Neuronal stem cell (in vitro differentiated cells): ENCODE measurements at regions not wholly inside any gene's neighbourhood (a gene's known extent, or its start where the extent isn't known, plus 50 kb on each side); places are given as distances from the start of the nearest gene placed in this dataset.

Experiments used
- DNase-seq: peaks from one replicate; pipeline ENCODE4 v3.0.0-alpha.2; 2013; ENCODE audit warnings: low spot score
- H2AFZ ChIP-seq: one replicate; pipeline ENCODE4 v1.6.1; 2013; ENCODE audit warnings: mild to moderate bottlenecking, low read length, inconsistent platforms
- H2AK5ac ChIP-seq: 2 replicates; pipeline ENCODE4 v1.6.1; 2013; ENCODE audit warnings: low read depth, mild to moderate bottlenecking, inconsistent platforms, low read length, moderate library complexity, mixed read lengths
- H2BK120ac ChIP-seq: 2 replicates; pipeline ENCODE4 v1.6.1; 2013; ENCODE audit warnings: low read depth, mild to moderate bottlenecking, inconsistent platforms, low read length, moderate library complexity, mixed read lengths
- H2BK12ac ChIP-seq: one replicate; pipeline ENCODE4 v1.6.1; 2013; ENCODE audit warnings: low read length, inconsistent platforms
- H2BK15ac ChIP-seq: 2 replicates; pipeline ENCODE4 v1.6.1; 2013; ENCODE audit warnings: mild to moderate bottlenecking, low read length, inconsistent platforms, mixed read lengths
- H2BK5ac ChIP-seq: one replicate; pipeline ENCODE4 v1.6.1; 2013; ENCODE audit warnings: inconsistent platforms, mild to moderate bottlenecking, low read length, moderate library complexity
- H3K14ac ChIP-seq: one replicate; pipeline ENCODE4 v1.6.1; 2013; ENCODE audit warnings: low read length, inconsistent platforms
- H3K18ac ChIP-seq: 2 replicates; pipeline ENCODE4 v1.6.1; 2013; ENCODE audit warnings: low read length, inconsistent platforms
- H3K23ac ChIP-seq: 2 replicates; pipeline ENCODE4 v1.6.1; 2013; ENCODE audit warnings: low read depth, mild to moderate bottlenecking, mixed read lengths, low read length, inconsistent platforms; ENCODE audit not compliant: poor library complexity
- H3K27ac ChIP-seq: replicated peaks from 3 replicates; pipeline ENCODE4 v1.5.1; 2013; ENCODE audit warnings: low read length, inconsistent platforms
- H3K27me3 ChIP-seq, 3 experiments: 2 replicates each; pipeline ENCODE4 v1.6.1; 2013; ENCODE audit warnings: low read length in 3 of 3, mild to moderate bottlenecking in 2 of 3, inconsistent platforms in 1 of 3, low read depth in 1 of 3, mixed read lengths in 1 of 3, moderate library complexity in 1 of 3; ENCODE audit not compliant: control insufficient read depth in 3 of 3, insufficient read depth in 3 of 3
- H3K36me3 ChIP-seq, 2 donors: replicated peaks in 1 of 2; 2 replicates each; pipeline ENCODE4 v1.6.1; 2013; ENCODE audit warnings: low read length in 2 of 2; ENCODE audit not compliant: control insufficient read depth in 2 of 2, insufficient read depth in 2 of 2
- H3K4ac ChIP-seq: 2 replicates; pipeline ENCODE4 v1.6.1; 2013; ENCODE audit warnings: inconsistent platforms, mild to moderate bottlenecking, low read length, moderate library complexity
- H3K4me1 ChIP-seq, 2 donors: 1 replicate in 1 of 2; 2 replicates in 1 of 2; pipeline ENCODE4 v1.6.1; 2013; ENCODE audit warnings: low read length in 2 of 2, low read depth in 1 of 2; ENCODE audit not compliant: control insufficient read depth in 2 of 2, insufficient read depth in 1 of 2
- H3K4me2 ChIP-seq: one replicate; pipeline ENCODE4 v1.6.1; 2013; ENCODE audit warnings: mild to moderate bottlenecking, low read length, inconsistent platforms; ENCODE audit not compliant: insufficient read depth, poor library complexity, severe bottlenecking
- H3K4me3 ChIP-seq, 2 donors: 2 replicates each; pipeline ENCODE4 v1.5.1; 2013; ENCODE audit warnings: low read length in 2 of 2, mild to moderate bottlenecking in 2 of 2, inconsistent platforms in 1 of 2, moderate library complexity in 1 of 2
- H3K79me1 ChIP-seq: one replicate; pipeline ENCODE4 v1.6.1; 2013; ENCODE audit warnings: low read depth, mild to moderate bottlenecking, inconsistent platforms, low read length, moderate library complexity
- H3K9ac ChIP-seq: one replicate; pipeline ENCODE4 v1.6.1; 2013; ENCODE audit warnings: mild to moderate bottlenecking, low read depth, low read length, inconsistent platforms; ENCODE audit not compliant: poor library complexity
- H3K9me3 ChIP-seq, 2 donors: replicated peaks in 1 of 2; 2 replicates each; pipeline versions ENCODE3 to v1.6.1; 2013; ENCODE audit warnings: low read length in 2 of 2, mild to moderate bottlenecking in 2 of 2, inconsistent platforms in 1 of 2, low read depth in 1 of 2, mixed read lengths in 1 of 2, moderate library complexity in 1 of 2; ENCODE audit not compliant: control insufficient read depth in 2 of 2, insufficient read depth in 1 of 2
- H4K8ac ChIP-seq: one replicate; pipeline ENCODE4 v1.6.1; 2013; ENCODE audit warnings: low read depth, mild to moderate bottlenecking, inconsistent platforms, low read length, moderate library complexity
- H4K91ac ChIP-seq: one replicate; pipeline ENCODE4 v1.6.1; 2013; ENCODE audit warnings: low read length, low read depth, mild to moderate bottlenecking, inconsistent platforms; ENCODE audit not compliant: poor library complexity
- WGBS, 2 donors: extraction: QIAGEN DNeasy Blood & Tissue Kit; methylation state at CpG; one replicate each; pipeline ENCODE4 v1.1.7; 2013; ENCODE audit warnings: missing lambda C conversion rate in 2 of 2, mixed read lengths in 1 of 2; ENCODE audit not compliant: insufficient read length in 2 of 2, insufficient replicate concordance in 1 of 2; ENCODE audit errors: extremely low coverage in 2 of 2; 5-methylcytosine and 5-hydroxymethylcytosine counted together

DNA sequence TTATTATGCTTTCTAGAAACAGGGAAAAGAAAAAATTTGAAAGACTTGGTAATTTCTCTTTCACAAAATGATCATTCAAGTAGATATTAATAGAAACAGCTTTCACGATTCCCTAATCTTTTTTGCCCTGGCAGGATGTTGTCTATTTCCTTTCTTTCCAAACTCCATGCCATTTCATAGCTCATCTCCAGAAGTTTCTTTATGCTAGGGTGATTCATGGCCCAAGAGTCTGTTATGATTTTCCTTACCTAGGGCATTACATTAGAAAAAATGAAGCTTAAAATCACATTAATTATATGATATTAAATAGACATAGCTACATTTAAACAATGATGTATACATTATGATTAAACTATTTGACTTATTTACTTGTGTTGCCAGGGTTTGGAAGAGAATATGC lies 762.1 kb downstream of the LTN1 start:
- H3K18ac ChIP-seq = no peak overlapping the region
- H3K36me3 ChIP-seq = no peaks in the 10 kb centered on the region
- no CpG with 5 or more reads among the region's 1 CpG for WGBS, 2 donors
- no peaks in the 10 kb centered on the region for H3K9me3 ChIP-seq
- no peak overlapping the region for H3K4ac ChIP-seq
- H2BK12ac ChIP-seq = no peak overlapping the region
- no peak overlapping the region for H3K9ac ChIP-seq
- H4K91ac ChIP-seq = no peak overlapping the region
- no peak overlapping the region for H2AK5ac ChIP-seq
- H2AFZ ChIP-seq = no peak overlapping the region
- H3K27ac ChIP-seq = no peak overlapping the region
- no peak overlapping the region for H3K14ac ChIP-seq
- H3K79me1 ChIP-seq = no peaks in the 10 kb centered on the region
- no peak overlapping the region for H4K8ac ChIP-seq
- no peak overlapping the region for H3K4me3 ChIP-seq
- H3K4me1 ChIP-seq = no peaks in the 10 kb centered on the region
- DNase-seq = no peak
- no peak overlapping the region for H3K23ac ChIP-seq
- H2BK15ac ChIP-seq = no peak overlapping the region
- no peaks in the 10 kb centered on the region for H3K27me3 ChIP-seq
- no peak overlapping the region for H2BK120ac ChIP-seq
- no peak overlapping the region for H2BK5ac ChIP-seq
- H3K4me2 ChIP-seq = no peak overlapping the region

DNA sequence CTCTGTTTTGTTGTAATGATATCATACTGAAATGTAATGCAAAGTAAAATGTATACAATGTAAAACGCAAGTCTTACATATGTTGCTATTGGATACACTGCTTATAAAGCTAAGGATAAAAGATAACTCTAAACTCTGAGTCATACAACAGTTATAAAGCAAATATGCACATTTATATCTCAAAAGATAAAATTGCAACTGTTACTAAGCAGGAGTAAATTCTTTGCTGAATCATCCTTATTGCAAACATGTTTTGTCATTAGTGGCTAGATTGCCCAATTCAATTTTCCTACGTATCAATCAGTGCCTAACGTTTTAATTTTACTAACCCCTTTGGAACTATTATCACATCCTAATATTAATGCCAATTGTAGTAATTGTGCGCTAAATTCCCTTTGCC lies 762.9 kb downstream of the LTN1 start:
- no peak overlapping the region for H2AFZ ChIP-seq
- H2BK5ac ChIP-seq = no peak overlapping the region
- H3K79me1 ChIP-seq = no peaks in the 10 kb centered on the region
- no peak overlapping the region for H3K4me3 ChIP-seq
- no peak overlapping the region for H3K27ac ChIP-seq
- H3K9me3 ChIP-seq = no peaks in the 10 kb centered on the region
- no peak overlapping the region for H2AK5ac ChIP-seq
- H3K23ac ChIP-seq = no peak overlapping the region
- no peak overlapping the region for H3K9ac ChIP-seq
- H3K18ac ChIP-seq = no peak overlapping the region
- no peak overlapping the region for H3K14ac ChIP-seq
- H3K4me2 ChIP-seq = no peak overlapping the region
- H3K4ac ChIP-seq = no peak overlapping the region
- no peak overlapping the region for H2BK12ac ChIP-seq
- no peak overlapping the region for H2BK15ac ChIP-seq
- H3K4me1 ChIP-seq = no peaks in the 10 kb centered on the region
- WGBS, 2 donors = no CpG with 5 or more reads among the region's 4 CpGs
- no peak overlapping the region for H4K91ac ChIP-seq
- no peak for DNase-seq
- no peak overlapping the region for H4K8ac ChIP-seq
- H2BK120ac ChIP-seq = no peak overlapping the region
- H3K36me3 ChIP-seq = no peaks in the 10 kb centered on the region
- H3K27me3 ChIP-seq = no peaks in the 10 kb centered on the region

DNA sequence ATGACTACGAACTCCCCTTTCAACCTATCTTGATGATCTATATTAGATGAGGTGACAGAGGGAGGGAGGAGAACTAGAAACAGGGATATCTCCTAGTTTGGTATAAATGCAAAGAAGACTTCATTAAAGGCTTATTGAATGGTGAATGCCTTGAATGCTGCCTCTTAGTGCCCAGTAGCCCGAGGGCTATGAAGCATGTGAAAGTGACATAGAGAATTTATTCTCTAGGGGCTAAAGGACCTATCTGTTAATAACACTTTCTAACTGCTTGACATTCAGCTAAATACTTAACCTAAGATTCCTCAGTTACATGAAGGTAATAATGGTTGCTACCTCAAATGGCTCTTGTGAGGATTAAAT lies 764.1 kb downstream of the LTN1 start:
- no peak overlapping the region for H4K8ac ChIP-seq
- H3K18ac ChIP-seq = no peak overlapping the region
- no peaks in the 10 kb centered on the region for H3K36me3 ChIP-seq
- no peak overlapping the region for H2BK5ac ChIP-seq
- H4K91ac ChIP-seq = no peak overlapping the region
- H3K23ac ChIP-seq = no peak overlapping the region
- no peaks in the 10 kb centered on the region for H3K79me1 ChIP-seq
- no peak overlapping the region for H3K27ac ChIP-seq
- no peak overlapping the region for H3K4me2 ChIP-seq
- no peak overlapping the region for H2BK12ac ChIP-seq
- no peak for DNase-seq
- H3K4me3 ChIP-seq = no peak overlapping the region
- H2BK120ac ChIP-seq = no peak overlapping the region
- H3K14ac ChIP-seq = no peak overlapping the region
- H3K4me1 ChIP-seq = no peaks in the 10 kb centered on the region
- no peak overlapping the region for H2AK5ac ChIP-seq
- H2AFZ ChIP-seq = no peak overlapping the region
- WGBS, 2 donors = no CpG with 5 or more reads among the region's 2 CpGs
- H3K9me3 ChIP-seq = no peaks in the 10 kb centered on the region
- no peak overlapping the region for H2BK15ac ChIP-seq
- H3K9ac ChIP-seq = no peak overlapping the region
- H3K4ac ChIP-seq = no peak overlapping the region
- no peaks in the 10 kb centered on the region for H3K27me3 ChIP-seq

DNA sequence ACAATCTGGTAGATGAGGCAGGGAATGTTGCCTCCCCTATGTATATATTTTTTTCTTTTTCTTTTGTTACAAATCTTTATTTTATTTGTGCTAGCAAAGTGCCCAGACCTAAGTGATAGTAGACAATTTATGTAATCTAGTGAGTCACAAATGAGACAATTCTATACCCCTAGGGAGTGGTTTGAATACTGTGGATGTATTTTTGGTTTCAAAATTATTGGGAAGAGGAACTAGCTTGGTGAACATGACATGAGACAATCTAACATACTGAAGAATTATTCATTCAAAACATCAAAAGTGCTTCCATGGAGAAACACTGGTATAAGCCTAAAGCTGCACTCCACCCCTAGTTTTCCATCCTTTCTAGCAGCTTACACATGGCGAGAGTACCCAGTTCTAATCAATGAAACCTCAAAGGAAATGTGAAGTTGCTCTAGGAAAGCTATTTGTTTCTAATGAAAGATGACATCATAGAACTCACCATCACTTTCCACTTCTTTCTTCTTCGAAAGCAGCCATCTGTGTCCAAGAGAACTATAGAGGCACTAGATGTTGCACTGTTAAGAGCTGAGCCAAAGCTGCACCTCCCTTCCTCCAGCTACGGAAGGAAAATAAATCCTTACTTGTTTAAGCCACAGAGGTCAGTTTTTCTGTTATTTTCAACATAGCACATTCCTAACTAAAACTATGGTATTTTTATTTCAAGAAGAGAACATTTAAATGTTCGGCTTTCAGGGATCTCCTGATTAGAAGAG lies 764.6 kb downstream of the LTN1 start:
- Histone ChIP-seq H3K27ac (no peak overlapping the region), H3K9me3 (no peaks in the 10 kb centered on the region), H2BK15ac (no peak overlapping the region), H3K27me3 (no peaks in the 10 kb centered on the region), H2AFZ (no peak overlapping the region), H4K91ac (no peak overlapping the region), H3K4me3 (no peak overlapping the region), H3K79me1 (no peaks in the 10 kb centered on the region), H3K4me1 (no peaks in the 10 kb centered on the region), H3K9ac (no peak overlapping the region), H3K18ac (no peak overlapping the region), H3K4ac (no peak overlapping the region), H3K4me2 (no peak overlapping the region), H4K8ac (no peak overlapping the region), H2BK5ac (no peak overlapping the region), H2AK5ac (no peak overlapping the region), H3K36me3 (no peaks in the 10 kb centered on the region), H3K23ac (no peak overlapping the region), H2BK120ac (no peak overlapping the region), H2BK12ac (no peak overlapping the region), H3K14ac (no peak overlapping the region)
- no CpG with 5 or more reads among the region's 4 CpGs for WGBS, 2 donors
- no peak for DNase-seq
